ENCODE measurements at regions not wholly inside any gene's neighbourhood (a gene's known extent, or its start where the extent isn't known, plus 50 kb on each side); places are given as distances from the start of the nearest gene placed in this dataset.

DNA sequence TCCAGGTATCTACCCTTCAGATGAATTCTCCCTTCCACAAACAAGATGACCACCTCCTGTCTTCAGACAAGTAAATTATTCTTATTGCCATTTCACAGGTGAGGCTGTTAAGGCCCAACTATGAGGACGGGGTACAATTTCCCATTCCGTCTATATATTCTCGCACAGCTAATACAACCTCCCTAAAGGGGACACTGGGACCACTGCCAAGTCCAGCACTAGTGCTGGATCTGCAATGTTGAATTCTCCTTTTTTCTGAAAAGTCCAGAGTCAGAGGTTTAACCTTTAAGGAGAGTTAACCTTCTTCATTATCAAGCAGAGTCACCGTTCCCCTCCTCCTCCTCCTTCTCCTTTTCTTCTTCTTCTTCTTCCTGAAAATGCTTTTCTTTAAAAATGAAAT, 130.4 kb upstream of the PARP11 start:
- Mint-ChIP-seq H3K27me3 (ENCODE audit: low read depth) (peaks cover 5% of the 10 kb centered on the region), H3K4me1 (peaks cover 42% of the 10 kb centered on the region), H3K9me3 (peaks cover 10% of the 10 kb centered on the region), H3K36me3 (ENCODE audit: low read depth) (no peaks in the 10 kb centered on the region), H3K4me3 (no peak overlapping the region), H3K27ac (peak overlapping the region in 2 of 3 experiments; percentile 26 to 57)
- TF ChIP-seq, protein P1, sequence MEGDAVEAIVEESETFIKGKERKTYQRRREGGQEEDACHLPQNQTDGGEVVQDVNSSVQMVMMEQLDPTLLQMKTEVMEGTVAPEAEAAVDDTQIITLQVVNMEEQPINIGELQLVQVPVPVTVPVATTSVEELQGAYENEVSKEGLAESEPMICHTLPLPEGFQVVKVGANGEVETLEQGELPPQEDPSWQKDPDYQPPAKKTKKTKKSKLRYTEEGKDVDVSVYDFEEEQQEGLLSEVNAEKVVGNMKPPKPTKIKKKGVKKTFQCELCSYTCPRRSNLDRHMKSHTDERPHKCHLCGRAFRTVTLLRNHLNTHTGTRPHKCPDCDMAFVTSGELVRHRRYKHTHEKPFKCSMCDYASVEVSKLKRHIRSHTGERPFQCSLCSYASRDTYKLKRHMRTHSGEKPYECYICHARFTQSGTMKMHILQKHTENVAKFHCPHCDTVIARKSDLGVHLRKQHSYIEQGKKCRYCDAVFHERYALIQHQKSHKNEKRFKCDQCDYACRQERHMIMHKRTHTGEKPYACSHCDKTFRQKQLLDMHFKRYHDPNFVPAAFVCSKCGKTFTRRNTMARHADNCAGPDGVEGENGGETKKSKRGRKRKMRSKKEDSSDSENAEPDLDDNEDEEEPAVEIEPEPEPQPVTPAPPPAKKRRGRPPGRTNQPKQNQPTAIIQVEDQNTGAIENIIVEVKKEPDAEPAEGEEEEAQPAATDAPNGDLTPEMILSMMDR (IDR thresholded peaks at IDR 0.05; ENCODE audit: unreplicated experiment in 3 of 3): no peak

DNA sequence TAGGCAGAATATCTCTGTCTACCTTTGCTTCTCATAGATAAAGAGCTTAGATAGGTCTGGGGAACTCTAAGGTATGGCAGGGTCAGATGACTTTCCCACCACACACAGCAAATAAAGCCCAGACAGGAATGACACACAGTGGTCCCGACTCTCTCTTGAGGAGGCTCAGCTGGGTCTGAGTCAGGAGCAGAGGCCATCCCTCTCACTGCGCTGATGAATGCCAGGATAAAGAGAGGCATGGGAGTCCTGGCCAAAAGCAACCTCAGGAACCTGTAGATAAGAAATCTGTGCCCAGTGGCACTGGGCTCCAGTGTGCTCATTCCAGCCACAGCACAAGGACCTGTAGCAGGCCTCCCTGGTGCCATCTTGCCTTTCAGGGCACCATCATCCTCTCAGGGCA, 129.4 kb upstream of the PARP11 start:
- H3K4me1 Mint-ChIP-seq: peaks cover 49% of the 10 kb centered on the region
- peaks cover 8% of the 10 kb centered on the region for H3K27me3 Mint-ChIP-seq (ENCODE audit: low read depth)
- TF ChIP-seq, protein P1 (IDR thresholded peaks at IDR 0.05; ENCODE audit: unreplicated experiment in 3 of 3): no peak
- H3K36me3 Mint-ChIP-seq (ENCODE audit: low read depth): no peaks in the 10 kb centered on the region
- no peak overlapping the region for H3K27ac Mint-ChIP-seq
- peaks cover 10% of the 10 kb centered on the region for H3K9me3 Mint-ChIP-seq
- H3K4me3 Mint-ChIP-seq: no peak overlapping the region

DNA sequence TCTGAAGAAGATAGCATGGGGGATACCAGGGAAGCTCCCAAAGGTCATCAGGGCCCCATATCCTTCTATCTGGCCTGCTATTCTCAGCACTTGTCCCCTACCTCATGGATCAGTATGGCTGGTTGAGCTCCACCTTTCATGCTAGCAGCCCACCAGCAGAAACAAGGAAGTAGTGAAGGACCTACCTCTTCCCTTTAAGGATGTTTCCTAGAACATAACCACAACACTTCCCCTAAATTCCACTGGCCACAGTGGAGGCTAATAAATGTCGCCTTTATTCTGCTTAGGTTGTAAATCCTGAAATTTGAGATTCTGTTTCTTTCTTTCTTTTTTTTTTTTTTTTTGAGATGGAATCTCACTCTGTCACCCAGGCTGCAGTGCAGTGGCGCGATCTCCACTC, 128.6 kb upstream of the PARP11 start:
- Mint-ChIP-seq H3K9me3 (peaks cover 10% of the 10 kb centered on the region), H3K27me3 (ENCODE audit: low read depth) (peaks cover 8% of the 10 kb centered on the region), H3K27ac (no peak overlapping the region), H3K4me3 (no peak overlapping the region), H3K36me3 (ENCODE audit: low read depth) (no peaks in the 10 kb centered on the region), H3K4me1 (peaks cover 55% of the 10 kb centered on the region)
- TF ChIP-seq, protein P1 (IDR thresholded peaks at IDR 0.05; ENCODE audit: unreplicated experiment in 3 of 3): no peak

DNA sequence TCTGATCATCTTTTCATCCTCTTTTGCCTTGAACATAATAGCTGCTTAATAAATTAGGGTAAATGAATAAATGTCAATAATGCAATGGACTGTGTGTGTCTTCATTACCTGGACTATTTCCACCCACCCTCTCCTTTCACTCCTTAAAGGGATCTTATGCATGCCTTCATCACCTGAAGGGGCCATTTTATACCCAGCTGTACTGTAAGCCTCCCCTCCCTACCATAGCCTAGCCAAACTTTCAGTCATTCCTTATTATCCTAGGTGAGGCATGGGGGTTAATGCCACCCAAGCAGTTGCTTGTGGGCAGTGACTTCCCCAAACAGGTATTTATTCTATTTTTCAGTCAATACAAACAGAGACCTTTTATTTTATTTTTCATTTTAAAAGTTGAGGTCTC, 127.8 kb upstream of the PARP11 start:
- H3K27me3 Mint-ChIP-seq (ENCODE audit: low read depth): peaks cover 8% of the 10 kb centered on the region
- H3K4me1 Mint-ChIP-seq: peaks cover 59% of the 10 kb centered on the region
- H3K27ac Mint-ChIP-seq: peak overlapping the region in 2 of 3 experiments; percentile 81 to 86
- peaks cover 10% of the 10 kb centered on the region for H3K9me3 Mint-ChIP-seq
- TF ChIP-seq, protein P1 (IDR thresholded peaks at IDR 0.05; ENCODE audit: unreplicated experiment in 3 of 3): no peak
- H3K4me3 Mint-ChIP-seq: no peak overlapping the region
- H3K36me3 Mint-ChIP-seq (ENCODE audit: low read depth): no peaks in the 10 kb centered on the region

DNA sequence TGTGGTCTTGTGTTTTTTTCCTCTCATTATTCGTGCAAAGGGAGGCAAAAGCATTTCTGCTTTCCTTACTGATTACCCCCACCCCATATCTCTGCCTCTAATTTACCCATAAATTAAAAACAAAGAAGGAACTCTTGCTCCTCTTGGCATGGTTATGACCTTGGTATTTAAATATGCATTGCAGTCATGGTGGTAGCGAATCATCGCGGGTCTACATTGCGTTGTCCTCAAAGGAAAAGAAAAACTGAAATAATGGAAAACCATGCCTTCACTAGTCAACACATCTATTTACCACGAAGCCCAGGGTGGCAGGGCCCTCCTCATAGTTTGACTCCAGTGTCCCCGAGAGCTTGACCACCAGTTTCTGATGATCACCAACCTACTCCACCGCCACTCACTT, 126.7 kb upstream of the PARP11 start:
- Mint-ChIP-seq H3K9me3 (peaks cover 10% of the 10 kb centered on the region), H3K27me3 (ENCODE audit: low read depth) (peaks cover 12% of the 10 kb centered on the region)
- TF ChIP-seq, protein P1 (IDR thresholded peaks at IDR 0.05; ENCODE audit: unreplicated experiment in 3 of 3): no peak

DNA sequence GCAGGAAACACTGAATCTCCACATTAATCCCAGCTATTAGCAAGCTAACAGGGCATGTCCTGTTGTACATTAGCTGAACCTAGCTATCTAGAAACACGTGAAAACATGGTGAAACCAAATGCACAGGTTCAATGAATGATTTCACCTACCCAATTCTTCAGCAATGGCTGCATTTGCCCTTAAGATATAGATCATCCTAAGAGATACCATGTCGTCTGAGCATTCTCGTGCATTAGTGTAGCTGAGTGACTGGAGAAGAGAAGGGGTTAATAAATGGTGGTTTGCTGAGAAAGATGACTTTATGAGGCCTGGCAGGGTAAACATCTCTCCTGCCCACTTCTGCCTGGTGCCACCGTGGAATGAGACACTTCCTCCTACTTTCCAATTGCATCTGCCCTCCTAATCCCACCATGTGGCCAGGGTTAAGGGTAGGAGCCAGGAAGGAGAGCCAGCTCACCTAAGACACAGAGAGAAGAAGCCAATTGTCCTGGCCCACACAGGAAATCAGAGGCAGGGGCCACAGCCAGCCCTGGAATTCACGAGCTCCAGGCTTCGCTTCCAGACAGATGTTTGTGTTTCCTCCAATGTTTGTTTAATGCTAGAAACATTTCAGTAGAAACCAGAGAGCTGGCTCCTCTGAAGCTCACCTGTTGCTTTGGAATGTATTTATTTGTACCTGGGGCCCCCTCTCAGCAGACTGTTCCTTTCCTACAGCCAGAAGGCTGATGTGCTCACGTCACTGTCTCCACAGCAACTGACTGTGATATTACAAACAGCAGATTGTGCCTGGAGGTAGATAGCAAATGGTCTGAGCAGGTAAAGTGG, 126.0 kb upstream of the PARP11 start:
- Mint-ChIP-seq H3K27me3 (ENCODE audit: low read depth) (peaks cover 12% of the 10 kb centered on the region), H3K36me3 (ENCODE audit: low read depth) (no peaks in the 10 kb centered on the region), H3K9me3 (peaks cover 10% of the 10 kb centered on the region), H3K27ac (peak overlapping the region; percentile 81 to 86 (median 84)), H3K4me1 (peaks cover 60% of the 10 kb centered on the region), H3K4me3 (peak overlapping the region in 1 of 3 experiments; percentile 42)
- TF ChIP-seq, protein P1 (IDR thresholded peaks at IDR 0.05; ENCODE audit: unreplicated experiment in 3 of 3): no peak

More for the DNA sequence above, 126.7 kb upstream of the PARP11 start:
- Mint-ChIP-seq H3K27ac (peak overlapping the region; percentile 81 to 86 (median 84)), H3K4me3 (no peak overlapping the region), H3K4me1 (peaks cover 67% of the 10 kb centered on the region), H3K36me3 (ENCODE audit: low read depth) (no peaks in the 10 kb centered on the region)
